Stomach smooth muscle (tissue), 2 donors: ENCODE measurements at regions not wholly inside any gene's neighbourhood (a gene's known extent, or its start where the extent isn't known, plus 50 kb on each side); places are given as distances from the start of the nearest gene placed in this dataset.
"Not testable (repeated sequence)": the region's sequence is repeated elsewhere in the genome, so short reads cannot be mapped to it uniquely, and the experiment has no call there.

Source experiments
- H3K27ac ChIP-seq: one replicate; pipeline ENCODE4 v1.7.0; 2013; ENCODE audit warnings: mild to moderate bottlenecking, low read length, inconsistent platforms
- H3K27me3 ChIP-seq, 2 donors: one replicate each; pipeline ENCODE4 v1.7.0; 2013; ENCODE audit warnings: low read length in 2 of 2; ENCODE audit not compliant: insufficient read depth in 2 of 2, control insufficient read depth in 1 of 2
- H3K36me3 ChIP-seq, 2 donors: one replicate each; pipeline ENCODE4 v1.7.0; 2013; ENCODE audit warnings: low read length in 2 of 2; ENCODE audit not compliant: control insufficient read depth in 2 of 2, insufficient read depth in 2 of 2
- H3K4me1 ChIP-seq: one replicate; pipeline ENCODE4 v1.7.0; 2013; ENCODE audit warnings: low read length; ENCODE audit not compliant: control insufficient read depth, insufficient read depth
- H3K4me3 ChIP-seq, 2 donors: one replicate each; pipeline ENCODE4 v1.7.0; 2013; ENCODE audit warnings: low read length in 2 of 2
- H3K9ac ChIP-seq, 2 donors: one replicate each; pipeline ENCODE4 v1.7.0; 2013; ENCODE audit warnings: low read length in 2 of 2, mild to moderate bottlenecking in 1 of 2
- H3K9me3 ChIP-seq, 2 donors: one replicate each; pipeline ENCODE4 v1.7.0; 2013; ENCODE audit warnings: low read length in 2 of 2; ENCODE audit not compliant: control insufficient read depth in 2 of 2
- donor health status: healthy.
- donor health status: Pancreatic carcinoma.

DNA sequence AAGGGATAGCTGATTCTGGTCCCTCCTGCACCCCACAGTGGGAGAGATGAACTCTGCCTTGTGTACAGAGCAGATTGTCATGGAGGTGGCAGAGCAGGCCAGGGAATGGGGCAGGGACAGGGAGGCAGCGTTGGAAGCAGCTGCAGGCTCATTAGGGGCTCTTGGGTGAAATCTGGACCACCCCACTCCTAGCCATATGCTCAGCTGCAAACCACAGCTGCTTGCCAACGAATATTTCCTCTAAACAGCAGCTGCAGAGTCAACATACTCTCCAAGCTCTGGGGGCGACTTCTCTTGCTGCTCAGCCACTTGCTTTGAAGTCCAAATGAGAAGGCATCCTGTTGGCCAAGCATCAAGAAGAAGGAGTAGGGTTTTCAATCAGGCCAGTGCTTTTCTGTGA, 302.3 kb upstream of the AUTS2 start:
- Histone ChIP-seq H3K9me3 (no peaks in the 10 kb centered on the region), H3K27ac (no peak overlapping the region), H3K9ac (no peak overlapping the region), H3K4me1 (no peaks in the 10 kb centered on the region), H3K36me3 (no peaks in the 10 kb centered on the region), H3K4me3 (no peak overlapping the region), H3K27me3 (no peaks in the 10 kb centered on the region)

DNA sequence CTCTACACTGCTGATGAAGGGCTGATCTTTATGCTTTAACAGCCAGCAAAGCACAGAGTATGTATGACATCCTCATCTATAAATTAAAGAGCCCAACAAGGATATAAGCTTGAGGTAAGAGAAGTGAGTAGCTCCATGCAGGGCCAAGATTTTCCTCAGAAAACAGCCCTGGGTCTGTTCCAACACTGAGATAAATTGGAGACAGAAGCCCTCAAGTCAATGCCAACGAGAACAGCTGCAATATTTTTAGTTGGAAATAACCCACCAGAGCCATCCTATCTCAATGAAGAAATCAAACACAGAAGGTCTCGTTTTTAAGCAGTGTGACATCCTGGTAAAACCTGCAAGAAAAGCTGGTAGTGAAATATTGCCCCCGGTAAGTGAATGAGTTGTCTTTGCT, 297.0 kb upstream of the AUTS2 start:
- Histone ChIP-seq H3K27ac (no peak overlapping the region), H3K36me3 (no peaks in the 10 kb centered on the region), H3K27me3 (no peaks in the 10 kb centered on the region), H3K9me3 (no peaks in the 10 kb centered on the region), H3K4me3 (no peak overlapping the region), H3K4me1 (no peaks in the 10 kb centered on the region), H3K9ac (no peak overlapping the region)

DNA sequence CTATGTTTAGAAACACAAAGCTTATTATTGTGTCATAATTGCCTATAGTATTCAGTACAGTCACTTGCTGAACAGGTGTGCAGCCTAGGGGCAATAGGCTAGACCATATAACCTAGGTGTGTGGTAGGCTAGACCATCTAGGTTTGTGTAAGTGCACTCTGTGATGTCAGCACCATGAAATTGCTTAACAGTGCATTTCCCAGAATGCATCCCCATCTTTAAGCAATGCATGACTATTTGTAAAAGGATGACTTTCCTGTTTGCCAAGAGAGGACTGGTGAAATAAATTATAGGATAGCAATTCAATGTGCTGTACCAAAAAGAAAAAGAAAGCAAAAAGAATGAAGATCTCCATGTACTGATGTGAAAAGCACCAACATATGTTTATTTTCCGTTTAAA, 288.7 kb upstream of the AUTS2 start:
- Histone ChIP-seq H3K9ac (no peak overlapping the region), H3K4me1 (no peaks in the 10 kb centered on the region), H3K4me3 (no peak overlapping the region), H3K27me3 (no peaks in the 10 kb centered on the region), H3K27ac (no peak overlapping the region), H3K36me3 (no peaks in the 10 kb centered on the region), H3K9me3 (no peaks in the 10 kb centered on the region)

DNA sequence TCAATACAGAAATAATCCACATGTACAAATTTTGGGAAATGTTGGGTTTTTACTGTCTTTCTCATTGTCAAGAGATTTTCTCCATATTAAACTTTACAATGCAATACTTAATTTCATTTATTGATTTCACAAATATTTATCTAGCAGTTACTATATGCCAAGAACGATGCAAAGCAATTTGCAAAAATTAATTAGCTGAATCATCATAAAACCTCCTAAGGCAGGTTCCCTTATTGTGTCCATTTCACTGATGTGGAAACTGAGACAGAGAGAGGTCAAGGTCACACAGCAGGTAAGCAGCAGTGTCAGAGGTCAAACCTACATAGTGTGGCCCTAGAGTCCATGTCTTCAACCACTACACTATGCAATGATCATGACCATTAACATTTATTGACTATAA, 286.8 kb upstream of the AUTS2 start:
- Histone ChIP-seq H3K4me3 (no peak overlapping the region), H3K9ac (no peak overlapping the region), H3K36me3 (no peaks in the 10 kb centered on the region), H3K4me1 (no peaks in the 10 kb centered on the region), H3K27me3 (no peaks in the 10 kb centered on the region), H3K9me3 (no peaks in the 10 kb centered on the region), H3K27ac (no peak overlapping the region)

- not testable (repeated sequence) for H3K9ac ChIP-seq, H3K36me3 ChIP-seq, H3K4me3 ChIP-seq, H3K4me1 ChIP-seq, H3K27me3 ChIP-seq, H3K9me3 ChIP-seq, H3K27ac ChIP-seq
Measured at GRCh38 chr7:69313852-69314251, 284.4 kb upstream of the AUTS2 start.

GRCh38 chr7:69318794-69319193, 279.5 kb upstream of the AUTS2 start:
- Histone ChIP-seq H3K4me3 (no peak overlapping the region), H3K27me3 (no peaks in the 10 kb centered on the region), H3K36me3 (no peaks in the 10 kb centered on the region), H3K27ac (no peak overlapping the region), H3K9me3 (no peaks in the 10 kb centered on the region), H3K9ac (no peak overlapping the region), H3K4me1 (no peaks in the 10 kb centered on the region)

- H3K9me3 ChIP-seq: no peaks in the 10 kb centered on the region
- H3K27me3 ChIP-seq: no peaks in the 10 kb centered on the region
- H3K9ac ChIP-seq: no peak overlapping the region
- H3K27ac ChIP-seq: no peak overlapping the region
- H3K4me1 ChIP-seq: no peaks in the 10 kb centered on the region
- H3K4me3 ChIP-seq: no peak overlapping the region
- H3K36me3 ChIP-seq: no peaks in the 10 kb centered on the region
Measured at GRCh38 chr7:69328516-69328915, 269.8 kb upstream of the AUTS2 start.

GRCh38 chr7:69334701-69335100, 263.6 kb upstream of the AUTS2 start:
- no peaks in the 10 kb centered on the region for H3K27me3 ChIP-seq
- no peak overlapping the region for H3K9ac ChIP-seq
- no peaks in the 10 kb centered on the region for H3K9me3 ChIP-seq
- H3K4me3 ChIP-seq: no peak overlapping the region
- H3K36me3 ChIP-seq: no peaks in the 10 kb centered on the region
- no peak overlapping the region for H3K27ac ChIP-seq
- no peaks in the 10 kb centered on the region for H3K4me1 ChIP-seq

DNA sequence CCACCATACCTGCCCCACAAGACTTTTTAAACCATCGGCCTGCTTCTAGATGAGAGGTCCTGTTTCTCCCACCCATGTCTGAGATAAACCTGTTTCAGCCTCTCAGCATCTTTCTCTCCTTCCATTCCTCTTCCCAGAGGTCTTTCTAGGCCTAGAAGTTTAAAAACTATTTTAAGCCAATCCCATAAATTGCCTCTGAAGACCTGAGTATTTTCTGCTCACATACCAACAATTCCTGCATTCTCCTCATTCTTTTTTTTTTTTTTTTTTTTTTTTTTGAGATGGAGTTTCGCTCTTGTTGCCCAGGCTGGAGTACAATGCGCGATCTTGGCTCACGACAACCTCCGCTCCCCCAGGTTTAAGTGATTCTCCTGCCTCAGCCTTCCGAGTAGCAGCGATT, 262.9 kb upstream of the AUTS2 start:
- Histone ChIP-seq H3K27ac (no peak overlapping the region), H3K9me3 (no peaks in the 10 kb centered on the region), H3K27me3 (no peaks in the 10 kb centered on the region)

DNA sequence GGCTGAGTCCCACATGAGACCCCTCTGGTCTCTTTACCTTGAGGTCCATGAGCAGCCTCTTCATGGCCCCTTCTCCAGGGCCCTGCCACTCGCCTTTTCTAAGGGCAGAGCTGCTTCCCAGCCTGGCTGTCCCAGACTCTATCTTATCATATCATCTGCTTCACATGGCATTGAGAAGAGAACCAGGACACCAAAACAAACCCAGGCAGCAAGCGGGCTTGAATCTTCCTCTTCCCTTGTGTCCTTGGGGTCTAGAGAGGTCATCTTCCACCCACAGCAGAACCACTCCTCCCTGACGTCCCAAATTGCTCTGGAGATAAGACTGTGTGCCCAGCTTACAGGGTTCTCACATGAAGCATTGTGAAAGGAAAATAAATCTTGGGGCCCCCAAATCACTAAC, 261.3 kb upstream of the AUTS2 start:
- no peaks in the 10 kb centered on the region for H3K4me1 ChIP-seq
- no peaks in the 10 kb centered on the region for H3K9me3 ChIP-seq
- H3K27ac ChIP-seq: no peak overlapping the region
- H3K9ac ChIP-seq: no peak overlapping the region
- H3K36me3 ChIP-seq: no peaks in the 10 kb centered on the region
- no peak overlapping the region for H3K4me3 ChIP-seq
- no peaks in the 10 kb centered on the region for H3K27me3 ChIP-seq

More for the DNA sequence above, 262.9 kb upstream of the AUTS2 start:
- Histone ChIP-seq H3K4me1 (no peaks in the 10 kb centered on the region), H3K36me3 (no peaks in the 10 kb centered on the region), H3K4me3 (no peak overlapping the region), H3K9ac (no peak overlapping the region)

- Histone ChIP-seq H3K36me3 (no peaks in the 10 kb centered on the region), H3K4me3 (no peak overlapping the region), H3K9ac (no peak overlapping the region), H3K4me1 (no peaks in the 10 kb centered on the region), H3K27ac (no peak overlapping the region), H3K27me3 (no peaks in the 10 kb centered on the region), H3K9me3 (no peaks in the 10 kb centered on the region)
Measured at GRCh38 chr7:69338144-69338543, 260.1 kb upstream of the AUTS2 start.

- Histone ChIP-seq H3K9ac (no peak overlapping the region), H3K9me3 (no peaks in the 10 kb centered on the region), H3K27me3 (no peaks in the 10 kb centered on the region), H3K4me3 (no peak overlapping the region), H3K36me3 (no peaks in the 10 kb centered on the region), H3K27ac (no peak overlapping the region), H3K4me1 (no peaks in the 10 kb centered on the region)
Measured at GRCh38 chr7:69341288-69341687, 257.0 kb upstream of the AUTS2 start.
